Gastroesophageal sphincter (tissue), 4 donors: ENCODE measurements at regions not wholly inside any gene's neighbourhood (a gene's known extent, or its start where the extent isn't known, plus 50 kb on each side); places are given as distances from the start of the nearest gene placed in this dataset.

Source experiments
- ATAC-seq: fragments of 150-250 bp; one replicate; pipeline ENCODE4 v1.9.1; 2016; ENCODE audit warnings: mild to moderate bottlenecking, moderate library complexity
- H3K27ac ChIP-seq, 4 donors: fragments of 200-600 bp; sonication (generic) in 3 of 4; 1 replicate in 3 of 4; 2 replicates in 1 of 4; pipeline ENCODE4 v1.5.1; 2016 to 2019
- H3K27me3 ChIP-seq: fragments of 200-600 bp; sonication (generic); one replicate; pipeline ENCODE4 v1.5.1; 2019
- H3K36me3 ChIP-seq, 2 donors: fragments of 200-600 bp; sonication (generic); one replicate each; pipeline ENCODE4 v1.5.1; 2019; ENCODE audit warnings: control low read depth in 1 of 2
- H3K4me1 ChIP-seq, 3 donors: fragments of 200-600 bp; sonication (generic); 1 replicate in 2 of 3; 2 replicates in 1 of 3; pipeline ENCODE4 v1.5.1; 2016 to 2019; ENCODE audit warnings: control low read depth in 2 of 3
- H3K4me3 ChIP-seq, 2 donors: fragments of 200-600 bp; sonication (generic); one replicate each; pipeline ENCODE4 v1.5.1; 2019; ENCODE audit warnings: mild to moderate bottlenecking in 1 of 2, moderate library complexity in 1 of 2
- H3K9me3 ChIP-seq, 3 donors: fragments of 200-600 bp; sonication (generic); one replicate each; pipeline ENCODE4 v1.5.1; 2017 to 2019; ENCODE audit warnings: control low read depth in 2 of 3
- EP300 ChIP-seq: sonication (generic); formaldehyde crosslinking; IDR thresholded peaks from one replicate; pipeline ENCODE4 v1.6.1; 2017; ENCODE audit warnings: antibody characterized with exemption, mild to moderate bottlenecking
- POLR2A ChIP-seq, 2 donors: fragments of 450-650 bp; IDR thresholded peaks; one replicate each; pipeline ENCODE4 v1.6.1; 2017; ENCODE audit warnings: antibody characterized with exemption in 2 of 2, mild to moderate bottlenecking in 2 of 2, moderate library complexity in 1 of 2
- POLR2AphosphoS5 ChIP-seq: sonication (generic); formaldehyde crosslinking; IDR thresholded peaks from one replicate; pipeline ENCODE4 v1.6.1; 2017; ENCODE audit warnings: antibody characterized with exemption
- WGBS, 2 donors: methylation state at CpG; one replicate each; pipeline ENCODE4 v1.1.5; 2018; ENCODE audit warnings: low coverage in 1 of 2; 5-methylcytosine and 5-hydroxymethylcytosine counted together
- TF ChIP-seq, protein P1 (sequence below), 4 experiments: fragments of 200-600 bp in 2 of 4; fragments of 450-650 bp in 2 of 4; sonication (generic) in 1 of 4; IDR thresholded peaks; one replicate each; pipeline ENCODE4 v1.5.1; 2017 to 2019; ENCODE audit warnings: antibody characterized with exemption in 4 of 4, mild to moderate bottlenecking in 2 of 4, moderate library complexity in 2 of 4

DNA sequence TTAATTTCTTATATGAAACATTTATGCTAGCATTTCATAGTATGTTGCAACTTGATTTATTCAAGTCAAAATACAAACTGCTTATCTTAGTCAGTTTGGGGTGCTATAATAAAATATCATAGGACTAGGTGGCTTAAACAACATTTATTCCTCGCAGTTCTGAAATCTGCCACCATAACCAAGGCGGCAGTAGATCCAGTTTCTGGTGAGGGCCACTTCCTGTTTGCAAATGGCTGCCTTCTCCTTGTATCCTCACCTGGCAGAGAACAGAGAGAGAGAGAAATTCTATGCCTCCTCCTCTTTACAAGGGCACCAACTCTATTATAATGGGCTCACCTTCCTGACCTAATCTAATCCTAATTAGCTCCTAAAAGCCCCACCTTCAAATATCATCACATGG lies 76.1 kb upstream of the RGS2 start:
- peaks cover 0 to 15% (median 0%) of the 10 kb centered on the region in 3 donors for H3K4me1 ChIP-seq
- H3K27me3 ChIP-seq, result no peaks in the 10 kb centered on the region
- H3K27ac ChIP-seq, result no peak overlapping the region
- H3K4me3 ChIP-seq, result no peak overlapping the region
- TF ChIP-seq, protein P1, sequence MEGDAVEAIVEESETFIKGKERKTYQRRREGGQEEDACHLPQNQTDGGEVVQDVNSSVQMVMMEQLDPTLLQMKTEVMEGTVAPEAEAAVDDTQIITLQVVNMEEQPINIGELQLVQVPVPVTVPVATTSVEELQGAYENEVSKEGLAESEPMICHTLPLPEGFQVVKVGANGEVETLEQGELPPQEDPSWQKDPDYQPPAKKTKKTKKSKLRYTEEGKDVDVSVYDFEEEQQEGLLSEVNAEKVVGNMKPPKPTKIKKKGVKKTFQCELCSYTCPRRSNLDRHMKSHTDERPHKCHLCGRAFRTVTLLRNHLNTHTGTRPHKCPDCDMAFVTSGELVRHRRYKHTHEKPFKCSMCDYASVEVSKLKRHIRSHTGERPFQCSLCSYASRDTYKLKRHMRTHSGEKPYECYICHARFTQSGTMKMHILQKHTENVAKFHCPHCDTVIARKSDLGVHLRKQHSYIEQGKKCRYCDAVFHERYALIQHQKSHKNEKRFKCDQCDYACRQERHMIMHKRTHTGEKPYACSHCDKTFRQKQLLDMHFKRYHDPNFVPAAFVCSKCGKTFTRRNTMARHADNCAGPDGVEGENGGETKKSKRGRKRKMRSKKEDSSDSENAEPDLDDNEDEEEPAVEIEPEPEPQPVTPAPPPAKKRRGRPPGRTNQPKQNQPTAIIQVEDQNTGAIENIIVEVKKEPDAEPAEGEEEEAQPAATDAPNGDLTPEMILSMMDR (IDR thresholded peaks at IDR 0.05), result no peak
- no peak for TF ChIP-seq EP300
- TF ChIP-seq POLR2A (IDR thresholded peaks at IDR 0.05), result no peak
- TF ChIP-seq POLR2AphosphoS5, result no peak
- WGBS, 2 donors, result 95 to 100% methylated on average over 2 of the region's 2 CpGs
- no peaks in the 10 kb centered on the region for H3K36me3 ChIP-seq
- H3K9me3 ChIP-seq, result no peaks in the 10 kb centered on the region
- no peak for ATAC-seq

DNA sequence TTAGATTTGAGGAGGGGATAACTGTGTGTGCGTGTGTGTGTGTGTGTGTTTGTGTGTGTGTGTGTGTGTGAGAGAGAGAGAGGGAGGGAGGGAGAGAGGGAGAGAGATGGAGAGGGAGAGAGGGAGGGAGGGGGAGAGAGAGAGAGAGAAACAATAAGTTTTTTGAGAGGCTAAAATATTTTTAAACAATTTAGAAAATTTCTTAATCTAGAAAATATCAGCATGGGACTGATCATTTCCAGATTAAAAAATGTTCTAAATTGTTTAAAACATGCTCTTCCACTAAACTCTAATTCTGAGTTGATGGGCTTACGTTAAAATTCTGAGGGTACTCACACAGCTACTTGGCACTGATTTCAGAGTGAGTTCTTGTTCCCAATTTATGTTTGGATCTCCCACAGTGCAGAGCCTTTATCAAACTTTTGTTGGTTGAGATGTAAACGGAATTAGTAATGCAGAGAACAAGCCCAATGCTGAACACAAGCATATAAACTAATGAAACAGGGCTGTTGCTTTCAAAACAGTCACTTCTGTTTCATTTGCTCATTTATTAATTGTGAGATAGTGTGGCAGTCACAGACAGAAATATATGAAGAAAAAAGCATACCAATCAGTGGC lies 73.4 kb upstream of the RGS2 start:
- ATAC-seq, result no peak

DNA sequence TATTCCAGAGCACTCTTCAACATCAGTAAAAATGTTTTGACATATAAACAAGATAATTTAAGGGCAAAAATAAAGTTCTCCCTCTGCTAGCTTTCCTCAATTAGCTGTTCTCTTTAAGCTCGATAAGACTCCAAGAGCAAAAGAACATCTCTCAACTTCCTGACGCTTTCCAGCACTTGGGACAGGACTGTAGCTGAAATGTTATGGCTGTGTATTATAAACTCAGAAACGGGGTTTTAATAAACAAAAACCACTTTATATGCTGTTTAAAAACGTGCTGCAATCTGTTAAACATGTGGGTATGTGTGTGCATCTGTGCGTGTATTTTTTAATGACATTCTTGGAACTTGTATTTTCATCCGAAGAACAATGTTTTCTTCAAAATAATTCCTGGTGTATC lies 71.5 kb upstream of the RGS2 start:
- 8 to 29% methylated on average over 6 of the region's 6 CpGs for WGBS, 2 donors
- Histone ChIP-seq H3K4me1 (peaks cover 0 to 6% (median 0%) of the 10 kb centered on the region in 3 donors), H3K27me3 (no peaks in the 10 kb centered on the region), H3K27ac (no peak overlapping the region), H3K4me3 (no peak overlapping the region), H3K9me3 (peaks cover 0 to 6% (median 0%) of the 10 kb centered on the region in 3 donors), H3K36me3 (no peaks in the 10 kb centered on the region)
- TF ChIP-seq, protein P1 (IDR thresholded peaks at IDR 0.05), result no peak
- TF ChIP-seq POLR2A (IDR thresholded peaks at IDR 0.05) (no peak), EP300 (no peak), POLR2AphosphoS5 (no peak)
- no peak for ATAC-seq

More for the DNA sequence above, 73.4 kb upstream of the RGS2 start:
- H3K27me3 ChIP-seq, result no peaks in the 10 kb centered on the region
- H3K9me3 ChIP-seq, result no peaks in the 10 kb centered on the region
- no peak overlapping the region for H3K27ac ChIP-seq
- H3K4me1 ChIP-seq, result peaks cover 0 to 6% (median 0%) of the 10 kb centered on the region in 3 donors
- TF ChIP-seq, protein P1 (IDR thresholded peaks at IDR 0.05), result no peak
- TF ChIP-seq POLR2A (IDR thresholded peaks at IDR 0.05), result no peak
- no peak for TF ChIP-seq EP300
- TF ChIP-seq POLR2AphosphoS5, result no peak
- no peaks in the 10 kb centered on the region for H3K36me3 ChIP-seq
- 46 to 59% methylated on average over 3 of the region's 3 CpGs for WGBS, 2 donors
- no peak overlapping the region for H3K4me3 ChIP-seq

DNA sequence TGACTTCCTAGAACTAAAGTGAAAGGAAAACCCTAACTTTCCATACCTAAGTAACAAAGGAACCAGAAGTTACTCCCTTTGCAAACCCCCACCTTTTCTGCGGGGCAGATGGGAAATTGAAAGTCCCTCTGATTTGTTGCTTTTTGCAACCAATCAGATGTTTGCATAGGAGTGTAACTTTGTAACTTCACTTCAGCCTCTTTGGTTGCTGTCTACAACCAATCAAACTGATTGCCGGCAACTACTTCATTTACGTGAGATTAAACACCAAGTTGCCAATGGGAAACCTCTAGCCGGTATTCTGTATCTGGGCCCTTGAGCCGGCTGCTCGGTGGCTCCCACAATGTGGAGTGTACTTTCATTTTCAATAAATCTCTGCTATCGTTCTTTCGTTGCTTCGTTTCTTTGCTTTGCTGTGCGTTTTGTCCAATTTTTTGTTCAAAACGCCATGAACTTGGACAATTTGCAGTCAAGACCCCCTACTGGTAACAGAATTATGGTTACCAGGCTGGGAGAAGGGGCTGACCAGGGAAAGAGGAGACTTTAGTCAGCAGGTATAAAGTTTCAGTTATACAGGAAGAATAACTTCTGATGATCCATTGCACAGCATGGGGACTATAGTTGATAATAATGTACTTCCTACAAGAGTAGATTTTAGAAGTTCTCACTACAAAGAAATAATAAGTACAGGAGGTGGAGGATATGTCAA lies 69.2 kb upstream of the RGS2 start:
- H3K27ac ChIP-seq, result no peak overlapping the region
- peaks cover 0 to 6% (median 0%) of the 10 kb centered on the region in 3 donors for H3K4me1 ChIP-seq
- no peaks in the 10 kb centered on the region for H3K36me3 ChIP-seq
- H3K4me3 ChIP-seq, result no peak overlapping the region
- H3K27me3 ChIP-seq, result no peaks in the 10 kb centered on the region
- WGBS, 2 donors, result 87 to 95% methylated on average over 5 to 8 of the region's 11 CpGs
- ATAC-seq, result no peak
- TF ChIP-seq, protein P1 (IDR thresholded peaks at IDR 0.05), result no peak
- no peak for TF ChIP-seq POLR2AphosphoS5
- peaks cover 0 to 6% (median 0%) of the 10 kb centered on the region in 3 donors for H3K9me3 ChIP-seq

DNA sequence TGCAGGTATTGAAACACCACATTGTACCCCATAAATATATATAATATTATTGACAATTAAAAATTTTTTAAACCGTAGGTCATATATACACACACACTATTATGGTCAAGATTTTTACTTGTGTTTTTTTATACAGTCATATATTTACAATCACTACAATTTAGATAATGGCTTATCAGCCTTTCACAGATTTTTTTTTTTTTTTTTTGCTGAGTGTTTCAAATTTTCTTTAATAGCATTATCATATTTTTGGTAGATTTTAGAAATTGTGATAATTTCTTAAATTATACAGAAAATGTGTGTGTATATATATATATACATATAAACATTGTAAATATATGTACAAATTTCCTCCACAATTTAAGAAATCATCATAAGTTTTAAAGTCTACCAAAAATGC lies 68.6 kb upstream of the RGS2 start:
- Histone ChIP-seq H3K9me3 (peaks cover 0 to 6% (median 0%) of the 10 kb centered on the region in 3 donors), H3K27ac (no peak overlapping the region), H3K4me3 (no peak overlapping the region), H3K36me3 (no peaks in the 10 kb centered on the region), H3K4me1 (peaks cover 0 to 6% (median 0%) of the 10 kb centered on the region in 3 donors), H3K27me3 (no peaks in the 10 kb centered on the region)
- WGBS, 2 donors, result 93 to 96% methylated on average over 1 of the region's 1 CpG
- ATAC-seq, result no peak
- TF ChIP-seq POLR2AphosphoS5 (no peak), EP300 (no peak), POLR2A (IDR thresholded peaks at IDR 0.05) (no peak)
- TF ChIP-seq, protein P1 (IDR thresholded peaks at IDR 0.05), result no peak
